Spleen (tissue), 11 donors: ENCODE measurements at regions not wholly inside any gene's neighbourhood (a gene's known extent, or its start where the extent isn't known, plus 50 kb on each side); places are given as distances from the start of the nearest gene placed in this dataset.

Experiments used
- DNase-seq: peaks from one replicate; pipeline ENCODE4 v3.0.0-alpha.2; 2020
- H3K27ac ChIP-seq, 8 donors: fragments of 200-600 bp; sonication (generic) in 7 of 8; 1 replicate in 4 of 8; 2 replicates in 4 of 8; pipeline versions ENCODE4 v1.5.0 to v1.8.0; 2016 to 2021; ENCODE audit warnings: inconsistent platforms in 4 of 8, mild to moderate bottlenecking in 4 of 8, moderate library complexity in 1 of 8
- H3K27me3 ChIP-seq, 7 donors: fragments of 200-600 bp; sonication (generic) in 6 of 7; replicated peaks in 1 of 7; 1 replicate in 4 of 7; 2 replicates in 3 of 7; pipeline versions ENCODE4 v1.5.0 to v1.8.0; 2016 to 2021; ENCODE audit warnings: inconsistent platforms in 3 of 7, mild to moderate bottlenecking in 1 of 7
- H3K36me3 ChIP-seq, 6 donors: fragments of 200-600 bp; sonication (generic) in 5 of 6; 1 replicate in 4 of 6; 2 replicates in 2 of 6; pipeline versions ENCODE4 v1.5.0 to v1.8.0; 2016 to 2021; ENCODE audit warnings: inconsistent platforms in 2 of 6
- H3K4me1 ChIP-seq, 6 donors: fragments of 200-600 bp; sonication (generic) in 5 of 6; 1 replicate in 3 of 6; 2 replicates in 3 of 6; pipeline versions ENCODE4 v1.5.0 to v1.8.0; 2016 to 2021; ENCODE audit warnings: inconsistent platforms in 3 of 6
- H3K4me3 ChIP-seq, 8 donors: fragments of 200-600 bp; sonication (generic) in 7 of 8; 1 replicate in 4 of 8; 2 replicates in 4 of 8; pipeline versions ENCODE4 v1.5.0 to v1.8.0; 2016 to 2021; ENCODE audit warnings: inconsistent platforms in 4 of 8, mild to moderate bottlenecking in 4 of 8, moderate library complexity in 2 of 8
- H3K9me3 ChIP-seq, 8 donors: fragments of 200-600 bp; sonication (generic) in 7 of 8; 1 replicate in 4 of 8; 2 replicates in 4 of 8; pipeline versions ENCODE4 v1.5.0 to v1.8.0; 2016 to 2021; ENCODE audit warnings: inconsistent platforms in 4 of 8
- POLR2A ChIP-seq, 3 donors: fragments of 450-650 bp; IDR thresholded peaks; one replicate each; pipeline ENCODE4 v1.5.1; 2017; ENCODE audit warnings: antibody characterized with exemption in 3 of 3, mild to moderate bottlenecking in 1 of 3
- POLR2AphosphoS5 ChIP-seq, 3 donors: sonication (generic); formaldehyde crosslinking; IDR thresholded peaks; one replicate each; pipeline ENCODE4 v1.5.1; 2017; ENCODE audit warnings: antibody characterized with exemption in 3 of 3
- WGBS, 5 donors: extraction: QIAGEN DNeasy Blood & Tissue Kit in 3 of 5; methylation state at CpG; one replicate each; pipeline versions ENCODE4 v1.1.5 to v1.1.7; 2013 to 2018; 5-methylcytosine and 5-hydroxymethylcytosine counted together
- intact Hi-C: fragments of 100-400 bp; cut with DNase I; formaldehyde crosslinking; loops from one replicate; pipeline ENCODE4 v1.15.0; 2023; ENCODE audit warnings: low total_unique reads
- TF ChIP-seq, protein P1 (sequence below), 11 experiments: fragments of 200-600 bp in 7 of 11; fragments of 450-650 bp in 4 of 11; sonication (generic) in 4 of 11; IDR thresholded peaks in 8 of 11; conservative IDR thresholded peaks in 3 of 11; 1 replicate in 7 of 11; 2 replicates in 4 of 11; pipeline versions ENCODE4 v1.4.0 to v1.8.0; 2016 to 2021; ENCODE audit warnings: antibody characterized with exemption in 11 of 11, inconsistent platforms in 4 of 11, mild to moderate bottlenecking in 1 of 11
- donor health status: healthy with polysubstance abuse.
- donor health status: DM: no; HTN: no; CAD: no; lungs with moderate emphysema.
- donor health status: DM: no; HTN: no; CAD: no.
- donor health status: Bipolar disorder and iron deficiency.
- donor health status: healthy.
- donor health status: DM: no; HTN: no; CAD: no.
- donor health status: DM: yes; HTN: yes; CAD: no.

DNA sequence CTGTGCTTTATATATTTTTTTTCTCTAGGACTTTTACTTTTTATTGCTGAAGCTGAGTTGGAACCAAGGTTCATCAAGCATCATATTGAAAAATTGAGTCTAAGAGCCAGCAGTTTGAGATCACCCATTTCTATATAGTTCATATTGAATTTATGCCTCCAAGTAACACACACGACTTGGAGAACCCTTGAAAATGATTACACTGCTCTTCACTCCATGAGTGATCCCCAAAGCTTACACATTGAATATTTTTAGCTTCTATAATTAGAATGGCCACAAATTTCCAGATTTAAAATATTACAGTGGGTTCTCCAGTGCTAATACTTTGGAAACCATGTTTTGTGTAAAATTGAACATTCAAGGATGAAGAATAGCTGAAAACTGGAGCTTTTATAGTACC, 144.4 kb upstream of the SLC4A4 start:
- no peaks in the 10 kb centered on the region for H3K9me3 ChIP-seq
- H3K27ac ChIP-seq: no peak overlapping the region
- H3K27me3 ChIP-seq: peaks cover 0 to 1% (median 0%) of the 10 kb centered on the region in 7 donors
- H3K4me1 ChIP-seq: no peaks in the 10 kb centered on the region
- H3K4me3 ChIP-seq: no peak overlapping the region
- H3K36me3 ChIP-seq: no peaks in the 10 kb centered on the region
- WGBS, 5 donors: 66 to 82% (median 76%) methylated on average over 1 of the region's 1 CpG
- TF ChIP-seq, protein P1, sequence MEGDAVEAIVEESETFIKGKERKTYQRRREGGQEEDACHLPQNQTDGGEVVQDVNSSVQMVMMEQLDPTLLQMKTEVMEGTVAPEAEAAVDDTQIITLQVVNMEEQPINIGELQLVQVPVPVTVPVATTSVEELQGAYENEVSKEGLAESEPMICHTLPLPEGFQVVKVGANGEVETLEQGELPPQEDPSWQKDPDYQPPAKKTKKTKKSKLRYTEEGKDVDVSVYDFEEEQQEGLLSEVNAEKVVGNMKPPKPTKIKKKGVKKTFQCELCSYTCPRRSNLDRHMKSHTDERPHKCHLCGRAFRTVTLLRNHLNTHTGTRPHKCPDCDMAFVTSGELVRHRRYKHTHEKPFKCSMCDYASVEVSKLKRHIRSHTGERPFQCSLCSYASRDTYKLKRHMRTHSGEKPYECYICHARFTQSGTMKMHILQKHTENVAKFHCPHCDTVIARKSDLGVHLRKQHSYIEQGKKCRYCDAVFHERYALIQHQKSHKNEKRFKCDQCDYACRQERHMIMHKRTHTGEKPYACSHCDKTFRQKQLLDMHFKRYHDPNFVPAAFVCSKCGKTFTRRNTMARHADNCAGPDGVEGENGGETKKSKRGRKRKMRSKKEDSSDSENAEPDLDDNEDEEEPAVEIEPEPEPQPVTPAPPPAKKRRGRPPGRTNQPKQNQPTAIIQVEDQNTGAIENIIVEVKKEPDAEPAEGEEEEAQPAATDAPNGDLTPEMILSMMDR (IDR thresholded peaks at IDR 0.05 in 8 of 11, conservative IDR thresholded peaks at IDR 0.05 in 3 of 11): no peak
- no peak for TF ChIP-seq POLR2A (IDR thresholded peaks at IDR 0.05)
- TF ChIP-seq POLR2AphosphoS5 (IDR thresholded peaks at IDR 0.05): no peak
- DNase-seq: no peak
- intact Hi-C loops: no loop called here

DNA sequence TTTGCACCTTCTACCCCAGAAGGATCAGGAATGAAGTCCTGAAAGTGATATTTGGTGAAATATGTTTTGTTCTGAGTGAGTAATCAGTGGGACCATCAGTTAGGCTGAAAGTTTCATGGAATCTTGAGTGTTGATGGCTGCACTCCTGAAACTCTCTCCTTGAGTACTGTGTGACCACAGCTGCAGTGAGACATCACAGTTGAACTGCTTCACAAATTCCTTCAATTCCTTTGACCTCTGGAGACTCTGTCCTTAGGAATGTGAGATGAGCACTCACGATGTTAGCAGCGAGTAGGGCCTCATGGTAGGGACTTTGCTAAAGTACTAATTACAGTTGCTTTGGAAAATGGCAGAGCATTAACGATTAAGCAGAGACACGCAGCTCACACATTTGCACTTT, 142.9 kb upstream of the SLC4A4 start:
- Histone ChIP-seq H3K27ac (no peak overlapping the region), H3K9me3 (no peaks in the 10 kb centered on the region), H3K4me1 (no peaks in the 10 kb centered on the region), H3K36me3 (no peaks in the 10 kb centered on the region), H3K27me3 (no peaks in the 10 kb centered on the region), H3K4me3 (no peak overlapping the region)
- intact Hi-C loops: no loop called here
- 50 to 87% (median 81%) methylated on average over 4 of the region's 4 CpGs for WGBS, 5 donors
- TF ChIP-seq POLR2A (IDR thresholded peaks at IDR 0.05): no peak
- no peak for TF ChIP-seq POLR2AphosphoS5 (IDR thresholded peaks at IDR 0.05)
- TF ChIP-seq, protein P1 (IDR thresholded peaks at IDR 0.05 in 8 of 11, conservative IDR thresholded peaks at IDR 0.05 in 3 of 11): no peak
- DNase-seq: no peak

DNA sequence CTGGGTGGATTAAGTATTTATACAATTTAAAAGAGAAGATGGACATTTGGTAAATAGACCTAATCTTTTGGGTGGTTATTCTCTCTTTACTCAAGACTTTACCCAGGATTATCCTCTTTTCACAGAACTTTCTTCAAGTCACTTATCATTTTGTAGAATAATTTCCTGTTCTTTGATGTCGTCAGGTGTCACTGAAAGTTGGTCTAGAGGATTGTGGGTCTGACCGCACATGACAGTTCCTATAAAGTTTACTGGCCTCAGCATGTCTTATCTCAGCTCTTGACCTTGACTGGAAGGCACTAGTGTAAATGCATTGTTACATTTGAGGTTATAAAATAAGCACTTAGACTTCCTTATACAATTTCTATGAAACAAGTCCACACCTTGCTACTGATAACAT, 139.9 kb upstream of the SLC4A4 start:
- 37 to 62% (median 43%) methylated on average over 2 of the region's 2 CpGs for WGBS, 5 donors

DNA sequence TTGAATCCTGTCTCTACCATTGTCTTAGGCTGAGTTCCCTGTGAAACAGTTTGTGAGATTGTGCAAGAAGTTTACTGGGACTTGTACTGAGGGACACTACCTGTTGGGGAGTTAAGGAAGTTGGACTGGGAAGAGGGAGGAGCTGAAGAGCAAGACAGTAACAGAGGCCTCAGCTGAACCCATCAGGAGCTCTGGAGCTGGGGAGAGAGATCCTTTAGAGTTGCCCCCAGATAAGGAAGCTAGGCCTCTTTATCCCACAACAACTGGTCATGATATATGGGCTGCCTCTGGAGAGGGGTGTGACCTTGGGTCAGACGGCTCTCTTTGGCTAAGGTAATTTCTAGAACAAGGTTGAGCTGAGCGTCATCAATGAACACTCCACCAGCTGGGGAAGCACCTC, 137.8 kb upstream of the SLC4A4 start:
- no peaks in the 10 kb centered on the region for H3K4me1 ChIP-seq
- intact Hi-C loops: no loop called here
- no peak overlapping the region for H3K4me3 ChIP-seq
- no peak overlapping the region for H3K27ac ChIP-seq
- 52 to 94% (median 65%) methylated on average over 2 of the region's 2 CpGs for WGBS, 5 donors
- TF ChIP-seq POLR2A (IDR thresholded peaks at IDR 0.05) (no peak), POLR2AphosphoS5 (IDR thresholded peaks at IDR 0.05) (no peak)
- TF ChIP-seq, protein P1 (IDR thresholded peaks at IDR 0.05 in 8 of 11, conservative IDR thresholded peaks at IDR 0.05 in 3 of 11): no peak
- H3K36me3 ChIP-seq: no peaks in the 10 kb centered on the region
- H3K27me3 ChIP-seq: no peaks in the 10 kb centered on the region
- H3K9me3 ChIP-seq: no peaks in the 10 kb centered on the region
- DNase-seq: no peak

More for the DNA sequence above, 139.9 kb upstream of the SLC4A4 start:
- Histone ChIP-seq H3K27ac (no peak overlapping the region), H3K4me3 (no peak overlapping the region), H3K4me1 (no peaks in the 10 kb centered on the region), H3K36me3 (no peaks in the 10 kb centered on the region), H3K27me3 (no peaks in the 10 kb centered on the region), H3K9me3 (no peaks in the 10 kb centered on the region)
- intact Hi-C loops: no loop called here
- no peak for DNase-seq
- no peak for TF ChIP-seq POLR2A (IDR thresholded peaks at IDR 0.05)
- TF ChIP-seq, protein P1 (IDR thresholded peaks at IDR 0.05 in 8 of 11, conservative IDR thresholded peaks at IDR 0.05 in 3 of 11): no peak
- no peak for TF ChIP-seq POLR2AphosphoS5 (IDR thresholded peaks at IDR 0.05)
